ENCODE measurements at regions not wholly inside any gene's neighbourhood (a gene's known extent, or its start where the extent isn't known, plus 50 kb on each side); places are given as distances from the start of the nearest gene placed in this dataset.

- no peak for ATAC-seq (replicated peaks in 6 of 8)
Observed at GRCh38 chr9:109579191-109579948, 81.3 kb upstream of the PTPN3 start.

GRCh38 chr9:109582386-109582785 is 84.3 kb upstream of the PTPN3 start:
- Histone ChIP-seq H3K27ac (no peak overlapping the region), H3K4me3 (no peak overlapping the region), H3K4me1 (replicated peaks in 1 of 2) (no peaks in the 10 kb centered on the region)
- no peak for ATAC-seq (replicated peaks in 6 of 8)
- in situ Hi-C loops (cut with MboI; ENCODE audit: low pct_unique_long_range_greater_than_20kb in 2 of 9, low sequenced_read_pairs in 9 of 9, unreplicated experiment in 9 of 9): loop anchor here in 4 of 9 experiments (25.0 kb wide), 2 partner anchors 230 to 555 kb away; no protein-coding TSS in a partner anchor

More at GRCh38 chr9:109579191-109579948, 81.3 kb upstream of the PTPN3 start:
- 80 to 100% (median 90%) methylated on average over 1 to 6 of the region's 6 CpGs for WGBS, 10 experiments
- no peak overlapping the region for H3K4me3 ChIP-seq
- no peaks in the 10 kb centered on the region for H3K4me1 ChIP-seq (replicated peaks in 1 of 2)
- no peak overlapping the region for H3K27ac ChIP-seq
- in situ Hi-C loops (cut with MboI; ENCODE audit: low pct_unique_long_range_greater_than_20kb in 2 of 9, low sequenced_read_pairs in 9 of 9, unreplicated experiment in 9 of 9): loop anchor here in 6 of 9 experiments (10.0 to 25.0 kb wide), 4 partner anchors 233 to 575 kb away; no protein-coding TSS in a partner anchor

GRCh38 chr9:109584205-109584604 is 86.1 kb upstream of the PTPN3 start:
- in situ Hi-C loops (cut with MboI; ENCODE audit: low pct_unique_long_range_greater_than_20kb in 2 of 9, low sequenced_read_pairs in 9 of 9, unreplicated experiment in 9 of 9): loop anchor here in 4 of 9 experiments (25.0 kb wide), 2 partner anchors 228 to 553 kb away; no protein-coding TSS in a partner anchor
- no peaks in the 10 kb centered on the region for H3K4me1 ChIP-seq (replicated peaks in 1 of 2)
- peak in 1 of 8 experiments; percentile 19 for ATAC-seq (replicated peaks in 6 of 8)
- no peak overlapping the region for H3K27ac ChIP-seq
- WGBS, 10 experiments: 52 to 100% (median 79%) methylated on average over 1 to 3 of the region's 4 CpGs; no CpG with 5 or more reads in 3 of the 10 experiments
- no peak overlapping the region for H3K4me3 ChIP-seq

GRCh38 chr9:109585796-109586195 is 87.7 kb upstream of the PTPN3 start:
- no peaks in the 10 kb centered on the region for H3K4me1 ChIP-seq (replicated peaks in 1 of 2)
- WGBS, 10 experiments: 0 to 100% (median 60%) methylated on average over 1 to 7 of the region's 7 CpGs; no CpG with 5 or more reads in 3 of the 10 experiments
- H3K4me3 ChIP-seq: no peak overlapping the region
- in situ Hi-C loops (cut with MboI; ENCODE audit: low pct_unique_long_range_greater_than_20kb in 2 of 9, low sequenced_read_pairs in 9 of 9, unreplicated experiment in 9 of 9): loop anchor here in 4 of 9 experiments (25.0 kb wide), 2 partner anchors 227 to 552 kb away; no protein-coding TSS in a partner anchor
- ATAC-seq (replicated peaks in 6 of 8): no peak
- H3K27ac ChIP-seq: no peak overlapping the region

- Histone ChIP-seq H3K4me3 (no peak overlapping the region), H3K4me1 (replicated peaks in 1 of 2) (no peaks in the 10 kb centered on the region), H3K27ac (no peak overlapping the region)
- WGBS, 10 experiments: 33 to 100% (median 73%) methylated on average over 1 to 4 of the region's 4 CpGs; no CpG with 5 or more reads in 2 of the 10 experiments
- ATAC-seq (replicated peaks in 6 of 8): no peak
- in situ Hi-C loops (cut with MboI; ENCODE audit: low pct_unique_long_range_greater_than_20kb in 2 of 9, low sequenced_read_pairs in 9 of 9, unreplicated experiment in 9 of 9): loop anchor here in 4 of 9 experiments (25.0 kb wide), 2 partner anchors 225 to 550 kb away; no protein-coding TSS in a partner anchor
Observed at GRCh38 chr9:109586993-109587392, 88.9 kb upstream of the PTPN3 start.

GRCh38 chr9:109588415-109588814 is 90.3 kb upstream of the PTPN3 start:
- ATAC-seq (replicated peaks in 6 of 8): no peak
- in situ Hi-C loops (cut with MboI; ENCODE audit: low pct_unique_long_range_greater_than_20kb in 2 of 9, low sequenced_read_pairs in 9 of 9, unreplicated experiment in 9 of 9): loop anchor here in 4 of 9 experiments (25.0 kb wide), 2 partner anchors 224 to 549 kb away; no protein-coding TSS in a partner anchor
- Histone ChIP-seq H3K4me1 (replicated peaks in 1 of 2) (no peaks in the 10 kb centered on the region), H3K4me3 (no peak overlapping the region), H3K27ac (no peak overlapping the region)
- 50 to 84% (median 75%) methylated on average over 1 to 3 of the region's 3 CpGs; no CpG with 5 or more reads in 5 of the 10 experiments for WGBS, 10 experiments

GRCh38 chr9:109590966-109591365 is 92.9 kb upstream of the PTPN3 start:
- H3K4me3 ChIP-seq: no peak overlapping the region
- 0 to 100% (median 90%) methylated on average over 1 to 3 of the region's 5 CpGs; no CpG with 5 or more reads in 1 of the 10 experiments for WGBS, 10 experiments
- H3K27ac ChIP-seq: no peak overlapping the region
- in situ Hi-C loops (cut with MboI; ENCODE audit: low pct_unique_long_range_greater_than_20kb in 2 of 9, low sequenced_read_pairs in 9 of 9, unreplicated experiment in 9 of 9): loop anchor here in 4 of 9 experiments (25.0 kb wide), 2 partner anchors 221 to 546 kb away; no protein-coding TSS in a partner anchor
- no peak for ATAC-seq (replicated peaks in 6 of 8)
- no peaks in the 10 kb centered on the region for H3K4me1 ChIP-seq (replicated peaks in 1 of 2)

GRCh38 chr9:109591691-109592090 is 93.6 kb upstream of the PTPN3 start:
- in situ Hi-C loops (cut with MboI; ENCODE audit: low pct_unique_long_range_greater_than_20kb in 2 of 9, low sequenced_read_pairs in 9 of 9, unreplicated experiment in 9 of 9): loop anchor here in 4 of 9 experiments (25.0 kb wide), 2 partner anchors 221 to 546 kb away; no protein-coding TSS in a partner anchor
- WGBS, 10 experiments: 53 to 90% (median 84%) methylated on average over 2 of the region's 2 CpGs; no CpG with 5 or more reads in 4 of the 10 experiments
- no peaks in the 10 kb centered on the region for H3K4me1 ChIP-seq (replicated peaks in 1 of 2)
- no peak overlapping the region for H3K27ac ChIP-seq
- H3K4me3 ChIP-seq: no peak overlapping the region
- ATAC-seq (replicated peaks in 6 of 8): no peak

GRCh38 chr9:109593612-109594011 is 95.5 kb upstream of the PTPN3 start:
- ATAC-seq (replicated peaks in 6 of 8): no peak
- Histone ChIP-seq H3K4me3 (no peak overlapping the region), H3K4me1 (replicated peaks in 1 of 2) (no peaks in the 10 kb centered on the region), H3K27ac (no peak overlapping the region)
- in situ Hi-C loops (cut with MboI; ENCODE audit: low pct_unique_long_range_greater_than_20kb in 2 of 9, low sequenced_read_pairs in 9 of 9, unreplicated experiment in 9 of 9): loop anchor here in 4 of 9 experiments (25.0 kb wide), 2 partner anchors 219 to 544 kb away; no protein-coding TSS in a partner anchor
- 18 to 98% (median 87%) methylated on average over 2 to 5 of the region's 5 CpGs; no CpG with 5 or more reads in 5 of the 10 experiments for WGBS, 10 experiments

GRCh38 chr9:109597496-109597895 is 99.4 kb upstream of the PTPN3 start:
- in situ Hi-C loops (cut with MboI; ENCODE audit: low pct_unique_long_range_greater_than_20kb in 2 of 9, low sequenced_read_pairs in 9 of 9, unreplicated experiment in 9 of 9): loop anchor here in 4 of 9 experiments (25.0 kb wide), 2 partner anchors 215 to 540 kb away; no protein-coding TSS in a partner anchor
- ATAC-seq (replicated peaks in 6 of 8): no peak
- no peak overlapping the region for H3K4me3 ChIP-seq
- WGBS, 10 experiments: 58 to 100% (median 79%) methylated on average over 1 to 3 of the region's 3 CpGs; no CpG with 5 or more reads in 3 of the 10 experiments
- no peaks in the 10 kb centered on the region for H3K4me1 ChIP-seq (replicated peaks in 1 of 2)
- no peak overlapping the region for H3K27ac ChIP-seq

GRCh38 chr9:109599131-109599530 is 101.0 kb upstream of the PTPN3 start:
- in situ Hi-C loops (cut with MboI; ENCODE audit: low pct_unique_long_range_greater_than_20kb in 2 of 9, low sequenced_read_pairs in 9 of 9, unreplicated experiment in 9 of 9): loop anchor here in 4 of 9 experiments (25.0 kb wide), 2 partner anchors 213 to 538 kb away; no protein-coding TSS in a partner anchor
- Histone ChIP-seq H3K27ac (no peak overlapping the region), H3K4me3 (no peak overlapping the region), H3K4me1 (replicated peaks in 1 of 2) (peaks cover 0 to 3% of the 10 kb centered on the region in 2 donors)
- ATAC-seq (replicated peaks in 6 of 8): no peak
- 92 to 100% (median 97%) methylated on average over 1 to 2 of the region's 2 CpGs; no CpG with 5 or more reads in 4 of the 10 experiments for WGBS, 10 experiments

GRCh38 chr9:109599711-109600110 is 101.6 kb upstream of the PTPN3 start:
- no peak overlapping the region for H3K27ac ChIP-seq
- in situ Hi-C loops (cut with MboI; ENCODE audit: low pct_unique_long_range_greater_than_20kb in 2 of 9, low sequenced_read_pairs in 9 of 9, unreplicated experiment in 9 of 9): loop anchor here in 4 of 9 experiments (25.0 kb wide), 2 partner anchors 213 to 538 kb away; no protein-coding TSS in a partner anchor
- H3K4me1 ChIP-seq (replicated peaks in 1 of 2): peaks cover 0 to 6% of the 10 kb centered on the region in 2 donors
- 14 to 100% (median 61%) methylated on average over 1 to 6 of the region's 6 CpGs; no CpG with 5 or more reads in 3 of the 10 experiments for WGBS, 10 experiments
- H3K4me3 ChIP-seq: no peak overlapping the region
- no peak for ATAC-seq (replicated peaks in 6 of 8)

GRCh38 chr9:109600142-109600541 is 102.0 kb upstream of the PTPN3 start:
- H3K4me1 ChIP-seq (replicated peaks in 1 of 2): peaks cover 0 to 6% of the 10 kb centered on the region in 2 donors
- WGBS, 10 experiments: 0 to 100% (median 60%) methylated on average over 1 to 2 of the region's 2 CpGs; no CpG with 5 or more reads in 5 of the 10 experiments
- peak in 2 of 8 experiments; percentile 56 to 86 for ATAC-seq (replicated peaks in 6 of 8)
- no peak overlapping the region for H3K27ac ChIP-seq
- in situ Hi-C loops (cut with MboI; ENCODE audit: low pct_unique_long_range_greater_than_20kb in 2 of 9, low sequenced_read_pairs in 9 of 9, unreplicated experiment in 9 of 9): no loop called here
- H3K4me3 ChIP-seq: no peak overlapping the region

All from motor neuron (in vitro differentiated cells).